HCT116 (cell line): ENCODE measurements at regions not wholly inside any gene's neighbourhood (a gene's known extent, or its start where the extent isn't known, plus 50 kb on each side); places are given as distances from the start of the nearest gene placed in this dataset.

ENCODE experiments used
- ATAC-seq: fragments of 200-7000 bp; cut with Tn5 transposase; 2 replicates; pipeline ENCODE4 v1.9.1; 2020; ENCODE audit warnings: mild to moderate bottlenecking, moderate library complexity
- BruUV-seq: library from RNA; stranded (reverse); fragments of 400-500 nt; replicated peaks from 2 replicates; lab custom pipeline; 2021; lab: Mats Ljungman, UMichigan
- CTCF ChIA-PET: fragments of 300-600 bp; sonication (Branson Sonifier 250); formaldehyde crosslinking; loops from one replicate; lab custom pipeline; 2021; ENCODE audit warnings: antibody characterized with exemption; lab: Charles Lee
- POLR2A ChIA-PET: fragments of 300-600, 350-600 bp; sonication (Branson Sonifier 250); formaldehyde crosslinking; loops from one replicate; lab custom pipeline; 2021; ENCODE audit warnings: antibody characterized with exemption; lab: Charles Lee
- RAD21 ChIA-PET, 2 experiments: fragments of 300-600 bp; sonication (Branson Sonifier 250); formaldehyde crosslinking; loops; one replicate each; lab custom pipeline; 2023; ENCODE audit warnings: low total read pairs in 2 of 2; ENCODE audit not compliant: uncharacterized antibody in 2 of 2, unreplicated experiment in 2 of 2, low non-redundant PET in 1 of 2; lab: Charles Lee
- DNase-seq: peaks from one replicate; pipeline ENCODE4 v3.0.0-alpha.2; 2010; ENCODE audit warnings: low read depth, low spot score
- H2AFZ ChIP-seq: fragments of 200-600 bp; shearing (Covaris generic), sonication (generic); 2 replicates; pipeline ENCODE4 v1.6.1; 2017; ENCODE audit warnings: low read depth, mixed run types, mixed read lengths, antibody characterized with exemption, low read length; ENCODE audit not compliant: poor library complexity, severe bottlenecking
- H3K27ac ChIP-seq: 2 replicates; pipeline ENCODE4 v1.5.1; 2012; ENCODE audit warnings: low read depth, low read length
- H3K27me3 ChIP-seq: fragments of 200-600 bp; sonication (generic); 2 replicates; pipeline ENCODE4 v1.6.1; 2016; ENCODE audit warnings: mixed run types, low read length, mixed read lengths; ENCODE audit not compliant: insufficient read depth
- H3K36me3 ChIP-seq, 2 experiments: fragments of 200-500 bp in 1 of 2; fragments of 200-600 bp in 1 of 2; sonication (Bioruptor generic) in 1 of 2; sonication (generic) in 1 of 2; 2 replicates each; pipeline versions ENCODE4 v1.5.1 to v1.6.1; 2014 to 2016; ENCODE audit warnings: low read length in 2 of 2, inconsistent platforms in 1 of 2, mixed read lengths in 1 of 2, mixed run types in 1 of 2; ENCODE audit not compliant: insufficient read depth in 2 of 2, control insufficient read depth in 1 of 2
- H3K4me1 ChIP-seq, 2 experiments: fragments of 200-600 bp in 1 of 2; sonication (generic) in 1 of 2; 2 replicates each; pipeline versions ENCODE4 v1.5.1 to v1.6.1; 2012 to 2017; ENCODE audit warnings: low read length in 2 of 2, inconsistent platforms in 1 of 2, mild to moderate bottlenecking in 1 of 2, mixed read lengths in 1 of 2, mixed run types in 1 of 2, moderate library complexity in 1 of 2; ENCODE audit not compliant: insufficient read depth in 2 of 2, control insufficient read depth in 1 of 2
- H3K4me2 ChIP-seq: fragments of 200-600 bp; sonication (generic); 2 replicates; pipeline ENCODE4 v1.6.1; 2017; ENCODE audit warnings: mixed run types, low read length, mixed read lengths
- H3K4me3 ChIP-seq, 2 experiments: fragments of 200-600 bp in 1 of 2; sonication (generic) in 1 of 2; replicated peaks in 1 of 2; 2 replicates each; pipeline ENCODE4 v1.5.1; 2011 to 2016; ENCODE audit warnings: low read length in 2 of 2, control low read depth in 1 of 2, low read depth in 1 of 2, mild to moderate bottlenecking in 1 of 2, mixed read lengths in 1 of 2, mixed run types in 1 of 2
- H3K79me2 ChIP-seq: fragments of 200-600 bp; sonication (generic); 2 replicates; pipeline ENCODE4 v1.6.1; 2017; ENCODE audit warnings: mild to moderate bottlenecking, mixed run types, low read length, moderate library complexity, mixed read lengths; ENCODE audit not compliant: insufficient read depth
- H3K9ac ChIP-seq: fragments of 200-600 bp; sonication (generic); 2 replicates; pipeline ENCODE4 v1.6.1; 2016; ENCODE audit warnings: low read length, mixed read lengths
- H3K9me2 ChIP-seq: fragments of 200-600 bp; sonication (generic), shearing (Covaris generic); 2 replicates; pipeline ENCODE4 v1.6.1; 2017; ENCODE audit warnings: mixed run types, mild to moderate bottlenecking, moderate library complexity; ENCODE audit not compliant: insufficient read depth
- H3K9me3 ChIP-seq, 2 experiments: fragments of 200-500 bp in 1 of 2; fragments of 200-600 bp in 1 of 2; sonication (Bioruptor generic) in 1 of 2; sonication (generic) in 1 of 2; 2 replicates each; pipeline ENCODE4 v1.6.1; 2014 to 2017; ENCODE audit warnings: low read length in 2 of 2, mixed read lengths in 2 of 2, inconsistent platforms in 1 of 2, low read depth in 1 of 2, mild to moderate bottlenecking in 1 of 2, mixed run types in 1 of 2, moderate library complexity in 1 of 2; ENCODE audit not compliant: control insufficient read depth in 1 of 2, insufficient read depth in 1 of 2
- H4K20me1 ChIP-seq: fragments of 200-600 bp; sonication (generic), shearing (Covaris generic); 2 replicates; pipeline ENCODE4 v1.6.1; 2017; ENCODE audit warnings: mixed run types, mild to moderate bottlenecking, moderate library complexity; ENCODE audit not compliant: insufficient read depth
- CEBPB ChIP-seq: IDR thresholded peaks from 2 replicates; pipeline ENCODE4 v1.6.1; 2012; ENCODE audit warnings: low read depth
- EGR1 ChIP-seq: IDR thresholded peaks from 2 replicates; pipeline ENCODE4 v1.6.1; 2012; ENCODE audit warnings: low read depth
- EZH2 ChIP-seq: fragments of 200-600 bp; sonication (generic); IDR thresholded peaks from 2 replicates; pipeline ENCODE4 v1.6.1; 2017; ENCODE audit warnings: antibody characterized with exemption, mixed run types
- FOSL1 ChIP-seq: IDR thresholded peaks from 2 replicates; pipeline ENCODE4 v1.6.1; 2012; ENCODE audit warnings: low read depth
- JUND ChIP-seq: IDR thresholded peaks from 2 replicates; pipeline ENCODE4 v1.6.1; 2012
- POLR2A ChIP-seq: IDR thresholded peaks from 2 replicates; pipeline ENCODE4 v1.7.0; 2011; ENCODE audit warnings: borderline replicate concordance; ENCODE audit not compliant: insufficient read depth, insufficient read length; ENCODE audit errors: extremely low read depth
- POLR2AphosphoS5 ChIP-seq: IDR thresholded peaks from 2 replicates; pipeline ENCODE4 v1.6.1; 2011; ENCODE audit warnings: mild to moderate bottlenecking, low read depth, low read length, moderate library complexity
- RAD21 ChIP-seq: IDR thresholded peaks from 2 replicates; pipeline ENCODE4 v1.6.1; 2012; ENCODE audit warnings: low read depth, mild to moderate bottlenecking
- SIN3A ChIP-seq: IDR thresholded peaks from 2 replicates; pipeline ENCODE4 v1.6.1; 2012; ENCODE audit warnings: low read depth
- SP1 ChIP-seq: IDR thresholded peaks from 2 replicates; pipeline ENCODE4 v1.6.1; 2012; ENCODE audit warnings: low read depth
- SRF ChIP-seq: IDR thresholded peaks from 2 replicates; pipeline ENCODE4 v1.6.1; 2012; ENCODE audit warnings: low read depth
- intact Hi-C: fragments of 100-400 bp; cut with micrococcal nuclease; formaldehyde crosslinking; loops from 2 replicates; pipeline ENCODE4 v1.10.0; 2022
- TF ChIP-seq, protein P1 (sequence below): IDR thresholded peaks from 2 replicates; pipeline ENCODE4 v1.6.1; 2012
- TF ChIP-seq, protein P2 (sequence below): IDR thresholded peaks from 2 replicates; pipeline ENCODE4 v1.6.1; 2011; ENCODE audit warnings: mild to moderate bottlenecking, low read length, moderate library complexity; ENCODE audit not compliant: insufficient replicate concordance; ENCODE audit errors: extremely low read depth
- TF ChIP-seq, protein P3 (sequence below): IDR thresholded peaks from 2 replicates; pipeline ENCODE4 v1.6.1; 2012
- TF ChIP-seq, protein P4 (sequence below): IDR thresholded peaks from 2 replicates; pipeline ENCODE4 v1.6.1; 2012; ENCODE audit warnings: low read depth

DNA sequence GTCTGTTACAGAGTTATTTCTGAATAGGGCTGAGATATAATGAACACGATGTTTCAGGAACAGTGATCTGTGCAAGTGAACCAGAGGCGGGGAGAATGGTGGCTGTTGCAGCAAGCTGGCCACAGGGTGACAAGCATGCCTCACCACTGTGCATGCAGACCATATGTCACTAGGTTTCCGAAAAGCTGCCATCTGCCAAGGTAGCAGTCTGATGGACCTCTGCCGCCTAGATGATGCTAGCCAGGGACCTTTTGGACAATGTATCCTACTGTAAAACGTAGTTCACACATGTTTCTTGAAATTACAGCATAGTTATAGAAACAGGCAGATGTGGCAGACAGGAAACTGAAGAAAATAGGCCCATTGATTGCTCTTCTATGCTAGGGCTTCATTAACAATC lies 204.2 kb upstream of the RRP15 start:
- TF ChIP-seq SRF (no peak), SP1 (no peak), RAD21 (no peak), SIN3A (no peak), POLR2AphosphoS5 (no peak), FOSL1 (no peak), JUND (no peak), EGR1 (no peak), POLR2A (no peak)
- TF ChIP-seq, protein P1, sequence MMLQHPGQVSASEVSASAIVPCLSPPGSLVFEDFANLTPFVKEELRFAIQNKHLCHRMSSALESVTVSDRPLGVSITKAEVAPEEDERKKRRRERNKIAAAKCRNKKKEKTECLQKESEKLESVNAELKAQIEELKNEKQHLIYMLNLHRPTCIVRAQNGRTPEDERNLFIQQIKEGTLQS: no peak
- TF ChIP-seq, protein P2, sequence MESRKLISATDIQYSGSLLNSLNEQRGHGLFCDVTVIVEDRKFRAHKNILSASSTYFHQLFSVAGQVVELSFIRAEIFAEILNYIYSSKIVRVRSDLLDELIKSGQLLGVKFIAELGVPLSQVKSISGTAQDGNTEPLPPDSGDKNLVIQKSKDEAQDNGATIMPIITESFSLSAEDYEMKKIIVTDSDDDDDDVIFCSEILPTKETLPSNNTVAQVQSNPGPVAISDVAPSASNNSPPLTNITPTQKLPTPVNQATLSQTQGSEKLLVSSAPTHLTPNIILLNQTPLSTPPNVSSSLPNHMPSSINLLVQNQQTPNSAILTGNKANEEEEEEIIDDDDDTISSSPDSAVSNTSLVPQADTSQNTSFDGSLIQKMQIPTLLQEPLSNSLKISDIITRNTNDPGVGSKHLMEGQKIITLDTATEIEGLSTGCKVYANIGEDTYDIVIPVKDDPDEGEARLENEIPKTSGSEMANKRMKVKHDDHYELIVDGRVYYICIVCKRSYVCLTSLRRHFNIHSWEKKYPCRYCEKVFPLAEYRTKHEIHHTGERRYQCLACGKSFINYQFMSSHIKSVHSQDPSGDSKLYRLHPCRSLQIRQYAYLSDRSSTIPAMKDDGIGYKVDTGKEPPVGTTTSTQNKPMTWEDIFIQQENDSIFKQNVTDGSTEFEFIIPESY: no peak
- no peak for DNase-seq
- no peaks in the 10 kb centered on the region for H3K4me1 ChIP-seq
- no peaks in the 10 kb centered on the region for H3K36me3 ChIP-seq
- ATAC-seq: no peak
- POLR2A ChIA-PET: no interaction called here
- BruUV-seq: no TSS peak
- H2AFZ ChIP-seq: no peak overlapping the region
- no peak overlapping the region for H3K9ac ChIP-seq
- H3K9me2 ChIP-seq: no peaks in the 10 kb centered on the region
- H3K9me3 ChIP-seq: no peaks in the 10 kb centered on the region
- peaks cover 18% of the 10 kb centered on the region for H3K27me3 ChIP-seq
- CTCF ChIA-PET: no interaction called here
- H3K4me3 ChIP-seq: no peak overlapping the region
- H4K20me1 ChIP-seq: no peaks in the 10 kb centered on the region
- RAD21 ChIA-PET: no interaction called here
- H3K27ac ChIP-seq: no peak overlapping the region
- no peak overlapping the region for H3K4me2 ChIP-seq
- intact Hi-C loops: no loop called here
- H3K79me2 ChIP-seq: no peaks in the 10 kb centered on the region

GRCh38 chr1:218081358-218081757 lies 203.7 kb upstream of the RRP15 start:
- Histone ChIP-seq H4K20me1 (no peaks in the 10 kb centered on the region), H3K9me3 (no peaks in the 10 kb centered on the region), H3K9me2 (no peaks in the 10 kb centered on the region), H3K27ac (no peak overlapping the region), H3K4me3 (no peak overlapping the region), H2AFZ (no peak overlapping the region), H3K79me2 (no peaks in the 10 kb centered on the region), H3K9ac (no peak overlapping the region), H3K27me3 (peaks cover 18% of the 10 kb centered on the region), H3K4me2 (no peak overlapping the region), H3K36me3 (no peaks in the 10 kb centered on the region), H3K4me1 (no peaks in the 10 kb centered on the region)
- no peak for ATAC-seq
- no TSS peak for BruUV-seq
- RAD21 ChIA-PET: no interaction called here
- intact Hi-C loops: no loop called here
- POLR2A ChIA-PET: no interaction called here
- CTCF ChIA-PET: no interaction called here
- no peak for TF ChIP-seq SIN3A
- TF ChIP-seq EGR1: no peak
- TF ChIP-seq CEBPB: no peak
- TF ChIP-seq SP1: no peak
- TF ChIP-seq, protein P3, sequence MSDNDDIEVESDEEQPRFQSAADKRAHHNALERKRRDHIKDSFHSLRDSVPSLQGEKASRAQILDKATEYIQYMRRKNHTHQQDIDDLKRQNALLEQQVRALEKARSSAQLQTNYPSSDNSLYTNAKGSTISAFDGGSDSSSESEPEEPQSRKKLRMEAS: no peak
- TF ChIP-seq POLR2A: no peak
- TF ChIP-seq EZH2: no peak
- TF ChIP-seq, protein P4, sequence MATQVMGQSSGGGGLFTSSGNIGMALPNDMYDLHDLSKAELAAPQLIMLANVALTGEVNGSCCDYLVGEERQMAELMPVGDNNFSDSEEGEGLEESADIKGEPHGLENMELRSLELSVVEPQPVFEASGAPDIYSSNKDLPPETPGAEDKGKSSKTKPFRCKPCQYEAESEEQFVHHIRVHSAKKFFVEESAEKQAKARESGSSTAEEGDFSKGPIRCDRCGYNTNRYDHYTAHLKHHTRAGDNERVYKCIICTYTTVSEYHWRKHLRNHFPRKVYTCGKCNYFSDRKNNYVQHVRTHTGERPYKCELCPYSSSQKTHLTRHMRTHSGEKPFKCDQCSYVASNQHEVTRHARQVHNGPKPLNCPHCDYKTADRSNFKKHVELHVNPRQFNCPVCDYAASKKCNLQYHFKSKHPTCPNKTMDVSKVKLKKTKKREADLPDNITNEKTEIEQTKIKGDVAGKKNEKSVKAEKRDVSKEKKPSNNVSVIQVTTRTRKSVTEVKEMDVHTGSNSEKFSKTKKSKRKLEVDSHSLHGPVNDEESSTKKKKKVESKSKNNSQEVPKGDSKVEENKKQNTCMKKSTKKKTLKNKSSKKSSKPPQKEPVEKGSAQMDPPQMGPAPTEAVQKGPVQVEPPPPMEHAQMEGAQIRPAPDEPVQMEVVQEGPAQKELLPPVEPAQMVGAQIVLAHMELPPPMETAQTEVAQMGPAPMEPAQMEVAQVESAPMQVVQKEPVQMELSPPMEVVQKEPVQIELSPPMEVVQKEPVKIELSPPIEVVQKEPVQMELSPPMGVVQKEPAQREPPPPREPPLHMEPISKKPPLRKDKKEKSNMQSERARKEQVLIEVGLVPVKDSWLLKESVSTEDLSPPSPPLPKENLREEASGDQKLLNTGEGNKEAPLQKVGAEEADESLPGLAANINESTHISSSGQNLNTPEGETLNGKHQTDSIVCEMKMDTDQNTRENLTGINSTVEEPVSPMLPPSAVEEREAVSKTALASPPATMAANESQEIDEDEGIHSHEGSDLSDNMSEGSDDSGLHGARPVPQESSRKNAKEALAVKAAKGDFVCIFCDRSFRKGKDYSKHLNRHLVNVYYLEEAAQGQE: no peak
- no peak for DNase-seq
